ENCODE measurements at regions not wholly inside any gene's neighbourhood (a gene's known extent, or its start where the extent isn't known, plus 50 kb on each side); places are given as distances from the start of the nearest gene placed in this dataset.

DNA sequence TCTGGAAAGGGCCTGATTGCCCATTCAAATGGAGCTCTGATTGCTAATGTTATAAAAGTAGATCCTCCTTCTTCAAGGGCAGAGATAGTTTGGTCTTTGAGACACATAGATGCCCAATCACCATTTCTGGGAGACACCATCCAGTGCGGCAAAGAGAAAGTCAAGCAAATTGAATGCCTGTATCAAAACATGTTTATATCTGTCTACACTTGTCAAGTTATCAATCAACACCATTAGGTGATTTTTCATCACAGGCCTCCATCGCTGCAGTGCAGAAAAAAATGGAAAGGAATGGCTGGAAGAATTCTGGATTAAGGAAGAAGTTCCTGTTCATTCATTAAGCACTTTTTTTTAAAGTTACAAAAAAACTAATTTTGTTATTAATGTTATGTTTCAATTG is 54.8 kb upstream of the ZFP64 start:
- H3K9me3 ChIP-seq (ENCODE audit: low read length) = no peaks in the 10 kb centered on the region
- H3K4me3 ChIP-seq (ENCODE audit: low read depth, low read length, poor library complexity, severe bottlenecking) = no peak overlapping the region
- no peak overlapping the region for H3K4me2 ChIP-seq (ENCODE audit: low read length)
- H3K9me2 ChIP-seq (ENCODE audit: insufficient read depth, low read length) = no peaks in the 10 kb centered on the region
- intact Hi-C loops (cut with micrococcal nuclease; ENCODE audit: unreplicated experiment) = no loop called here
- no peaks in the 10 kb centered on the region for H3K79me2 ChIP-seq (ENCODE audit: insufficient read depth, low read depth, low read length)
- no TSS peak for BruUV-seq (replicated peaks)
- TF ChIP-seq, protein P1, sequence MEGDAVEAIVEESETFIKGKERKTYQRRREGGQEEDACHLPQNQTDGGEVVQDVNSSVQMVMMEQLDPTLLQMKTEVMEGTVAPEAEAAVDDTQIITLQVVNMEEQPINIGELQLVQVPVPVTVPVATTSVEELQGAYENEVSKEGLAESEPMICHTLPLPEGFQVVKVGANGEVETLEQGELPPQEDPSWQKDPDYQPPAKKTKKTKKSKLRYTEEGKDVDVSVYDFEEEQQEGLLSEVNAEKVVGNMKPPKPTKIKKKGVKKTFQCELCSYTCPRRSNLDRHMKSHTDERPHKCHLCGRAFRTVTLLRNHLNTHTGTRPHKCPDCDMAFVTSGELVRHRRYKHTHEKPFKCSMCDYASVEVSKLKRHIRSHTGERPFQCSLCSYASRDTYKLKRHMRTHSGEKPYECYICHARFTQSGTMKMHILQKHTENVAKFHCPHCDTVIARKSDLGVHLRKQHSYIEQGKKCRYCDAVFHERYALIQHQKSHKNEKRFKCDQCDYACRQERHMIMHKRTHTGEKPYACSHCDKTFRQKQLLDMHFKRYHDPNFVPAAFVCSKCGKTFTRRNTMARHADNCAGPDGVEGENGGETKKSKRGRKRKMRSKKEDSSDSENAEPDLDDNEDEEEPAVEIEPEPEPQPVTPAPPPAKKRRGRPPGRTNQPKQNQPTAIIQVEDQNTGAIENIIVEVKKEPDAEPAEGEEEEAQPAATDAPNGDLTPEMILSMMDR (conservative IDR thresholded peaks at IDR 0.05; ENCODE audit: low read length) = no peak
- TF ChIP-seq EZH2phosphoT487 (IDR thresholded peaks at IDR 0.05; ENCODE audit: borderline replicate concordance, low read depth, low read length) = no peak
- H3K36me3 ChIP-seq (ENCODE audit: insufficient read depth, low read length) = no peaks in the 10 kb centered on the region
- no peak for DNase-seq (ENCODE audit: low spot score)
- no peaks in the 10 kb centered on the region for H4K20me1 ChIP-seq (ENCODE audit: insufficient read depth, low read length)
- no peaks in the 10 kb centered on the region for H3K4me1 ChIP-seq (ENCODE audit: insufficient read depth, low read length, poor library complexity, severe bottlenecking)
- ChIA-PET CTCF (ENCODE audit: unreplicated experiment) (no interaction called here), POLR2A (interaction anchor here (0.5 to 0.6 kb wide), 3 partner anchors 120 to 374 kb away, joined by 3 to 6 read pairs (median 4); no protein-coding TSS in a partner anchor)
- H2AFZ ChIP-seq (ENCODE audit: low read length) = no peak overlapping the region
- no peak overlapping the region for H3K27ac ChIP-seq (ENCODE audit: low read depth, low read length, poor library complexity, severe bottlenecking)

DNA sequence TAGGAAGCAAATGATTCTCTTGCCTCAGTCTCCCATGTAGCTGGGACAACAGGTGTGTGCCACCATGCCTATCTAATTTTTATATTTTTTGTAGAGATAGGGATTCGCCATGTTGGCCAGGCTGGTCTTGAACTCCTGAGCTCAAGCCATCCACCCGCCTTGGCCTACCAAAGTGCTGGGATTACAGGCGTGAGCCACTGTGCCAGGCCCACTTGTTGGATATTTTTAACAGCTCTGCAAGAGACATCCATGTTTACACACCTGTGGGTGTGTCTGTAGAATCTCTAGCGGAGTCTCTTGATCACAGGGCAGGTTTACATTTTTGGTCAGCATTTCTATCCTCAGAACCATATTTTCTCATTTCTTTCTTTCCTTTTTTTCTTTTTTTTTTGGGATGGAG is 53.1 kb upstream of the ZFP64 start:
- BruUV-seq (replicated peaks) = no TSS peak
- intact Hi-C loops (cut with micrococcal nuclease; ENCODE audit: unreplicated experiment) = loop anchor here (5.0 kb wide), 1 partner anchor 133 kb away; no protein-coding TSS in a partner anchor
- Histone ChIP-seq H4K20me1 (ENCODE audit: insufficient read depth, low read length) (no peaks in the 10 kb centered on the region), H3K4me2 (ENCODE audit: low read length) (no peak overlapping the region), H3K9me2 (ENCODE audit: insufficient read depth, low read length) (no peaks in the 10 kb centered on the region), H3K4me3 (ENCODE audit: low read depth, low read length, poor library complexity, severe bottlenecking) (no peak overlapping the region), H2AFZ (ENCODE audit: low read length) (no peak overlapping the region), H3K27ac (ENCODE audit: low read depth, low read length, poor library complexity, severe bottlenecking) (no peak overlapping the region), H3K4me1 (ENCODE audit: insufficient read depth, low read length, poor library complexity, severe bottlenecking) (no peaks in the 10 kb centered on the region), H3K9me3 (ENCODE audit: low read length) (no peaks in the 10 kb centered on the region), H3K79me2 (ENCODE audit: insufficient read depth, low read depth, low read length) (no peaks in the 10 kb centered on the region), H3K36me3 (ENCODE audit: insufficient read depth, low read length) (no peaks in the 10 kb centered on the region)
- CTCF ChIA-PET (ENCODE audit: unreplicated experiment) = no interaction called here
- no peak for TF ChIP-seq EZH2phosphoT487 (IDR thresholded peaks at IDR 0.05; ENCODE audit: borderline replicate concordance, low read depth, low read length)
- TF ChIP-seq, protein P1 (conservative IDR thresholded peaks at IDR 0.05; ENCODE audit: low read length) = no peak
- DNase-seq (ENCODE audit: low spot score) = no peak
- POLR2A ChIA-PET = interaction anchor here (0.6 to 0.7 kb wide), 3 partner anchors 37 to 501 kb away, joined by 3 read pairs; no protein-coding TSS in a partner anchor

DNA sequence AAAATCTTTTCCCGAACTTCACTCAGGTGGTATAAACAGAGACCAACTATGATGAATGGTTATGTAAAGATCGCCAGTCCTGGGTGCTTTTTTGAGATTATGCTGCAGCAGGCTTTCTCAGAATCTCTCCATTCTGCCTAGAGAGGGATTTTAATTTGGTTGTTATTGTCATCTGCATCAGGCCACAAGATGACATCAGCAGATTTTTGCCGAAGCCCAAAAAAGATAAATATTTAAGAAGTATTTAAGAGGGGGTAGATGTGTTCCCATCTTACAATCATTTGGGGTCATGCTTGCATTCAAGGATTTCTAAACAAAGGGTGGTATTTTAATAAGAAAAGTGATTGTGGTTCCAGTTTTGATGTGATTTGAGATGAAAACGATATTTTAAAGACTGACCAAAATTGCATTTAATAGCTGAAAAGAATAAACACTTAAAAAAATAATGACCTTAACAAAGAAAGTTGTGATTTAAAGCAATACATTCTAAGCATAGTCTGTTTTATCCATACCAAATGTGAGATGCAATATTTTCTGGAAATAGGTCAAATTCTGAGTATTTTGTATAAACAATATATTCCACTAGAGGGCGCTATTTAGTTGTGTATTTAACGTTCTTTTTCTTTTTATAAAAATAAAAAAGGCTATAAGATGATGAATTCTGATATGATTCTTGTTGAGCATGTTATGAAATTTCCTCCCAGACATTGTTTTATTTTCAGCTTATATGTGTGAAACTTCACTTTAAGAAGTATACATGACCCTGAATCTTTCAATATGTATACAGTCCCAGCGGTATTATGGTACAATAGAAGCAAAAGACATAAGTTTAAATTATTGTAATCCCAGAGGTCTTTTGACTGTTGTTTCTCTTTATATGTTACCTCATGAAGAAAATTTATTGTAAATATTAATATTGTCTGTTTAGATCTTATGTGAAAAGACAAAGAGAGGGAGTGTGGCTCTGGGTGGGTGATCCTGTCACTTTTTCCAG is 51.0 kb upstream of the ZFP64 start:
- H3K9me3 ChIP-seq (ENCODE audit: low read length) = no peaks in the 10 kb centered on the region
- H3K4me1 ChIP-seq (ENCODE audit: insufficient read depth, low read length, poor library complexity, severe bottlenecking) = no peaks in the 10 kb centered on the region
- TF ChIP-seq EZH2phosphoT487 (IDR thresholded peaks at IDR 0.05; ENCODE audit: borderline replicate concordance, low read depth, low read length) = no peak
- TF ChIP-seq, protein P1 (conservative IDR thresholded peaks at IDR 0.05; ENCODE audit: low read length) = peak; percentile 92
- POLR2A ChIA-PET = no interaction called here
- H4K20me1 ChIP-seq (ENCODE audit: insufficient read depth, low read length) = no peaks in the 10 kb centered on the region
- H3K9me2 ChIP-seq (ENCODE audit: insufficient read depth, low read length) = no peaks in the 10 kb centered on the region
- CTCF ChIA-PET (ENCODE audit: unreplicated experiment) = no interaction called here
- H3K36me3 ChIP-seq (ENCODE audit: insufficient read depth, low read length) = no peaks in the 10 kb centered on the region
- H3K79me2 ChIP-seq (ENCODE audit: insufficient read depth, low read depth, low read length) = no peaks in the 10 kb centered on the region
- peak; percentile 57 for DNase-seq (ENCODE audit: low spot score)
- no peak overlapping the region for H3K4me3 ChIP-seq (ENCODE audit: low read depth, low read length, poor library complexity, severe bottlenecking)
- no TSS peak for BruUV-seq (replicated peaks)
- intact Hi-C loops (cut with micrococcal nuclease; ENCODE audit: unreplicated experiment) = loop anchor here (5.0 kb wide), 1 partner anchor 135 kb away; no protein-coding TSS in a partner anchor
- H3K27ac ChIP-seq (ENCODE audit: low read depth, low read length, poor library complexity, severe bottlenecking) = no peak overlapping the region
- H3K4me2 ChIP-seq (ENCODE audit: low read length) = no peak overlapping the region
- no peak overlapping the region for H2AFZ ChIP-seq (ENCODE audit: low read length)
